ENCODE measurements at regions not wholly inside any gene's neighbourhood (a gene's known extent, or its start where the extent isn't known, plus 50 kb on each side); places are given as distances from the start of the nearest gene placed in this dataset.

DNA sequence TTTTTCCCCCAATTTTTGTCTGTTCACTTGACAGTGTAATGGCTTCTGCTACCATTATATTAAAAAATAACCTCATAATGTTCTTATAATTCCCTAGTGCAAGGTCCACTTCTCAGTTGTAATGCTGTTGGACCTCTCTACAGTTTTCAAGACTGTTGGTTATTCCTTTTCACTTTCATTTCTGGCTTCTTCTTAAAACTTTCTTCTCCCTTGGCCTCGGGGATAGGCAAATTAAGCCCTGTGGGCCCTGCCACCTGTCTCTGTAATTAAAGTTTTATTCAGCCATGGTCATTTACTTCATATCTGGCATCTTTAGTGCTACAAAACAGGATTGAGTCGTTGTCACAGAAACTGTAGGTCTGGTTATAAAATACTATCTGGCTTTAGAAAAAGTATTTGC is 313.5 kb downstream of the KLF12 start:
- no peak overlapping the region for H3K4me3 ChIP-seq (ENCODE audit: low read depth, low read length)
- peak; percentile 13 for DNase-seq (ENCODE audit: low read depth)
- TF ChIP-seq, protein P1, sequence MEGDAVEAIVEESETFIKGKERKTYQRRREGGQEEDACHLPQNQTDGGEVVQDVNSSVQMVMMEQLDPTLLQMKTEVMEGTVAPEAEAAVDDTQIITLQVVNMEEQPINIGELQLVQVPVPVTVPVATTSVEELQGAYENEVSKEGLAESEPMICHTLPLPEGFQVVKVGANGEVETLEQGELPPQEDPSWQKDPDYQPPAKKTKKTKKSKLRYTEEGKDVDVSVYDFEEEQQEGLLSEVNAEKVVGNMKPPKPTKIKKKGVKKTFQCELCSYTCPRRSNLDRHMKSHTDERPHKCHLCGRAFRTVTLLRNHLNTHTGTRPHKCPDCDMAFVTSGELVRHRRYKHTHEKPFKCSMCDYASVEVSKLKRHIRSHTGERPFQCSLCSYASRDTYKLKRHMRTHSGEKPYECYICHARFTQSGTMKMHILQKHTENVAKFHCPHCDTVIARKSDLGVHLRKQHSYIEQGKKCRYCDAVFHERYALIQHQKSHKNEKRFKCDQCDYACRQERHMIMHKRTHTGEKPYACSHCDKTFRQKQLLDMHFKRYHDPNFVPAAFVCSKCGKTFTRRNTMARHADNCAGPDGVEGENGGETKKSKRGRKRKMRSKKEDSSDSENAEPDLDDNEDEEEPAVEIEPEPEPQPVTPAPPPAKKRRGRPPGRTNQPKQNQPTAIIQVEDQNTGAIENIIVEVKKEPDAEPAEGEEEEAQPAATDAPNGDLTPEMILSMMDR (IDR thresholded peaks at IDR 0.05; ENCODE audit: insufficient read depth, low read depth, low read length, missing control alignments) = no peak

DNA sequence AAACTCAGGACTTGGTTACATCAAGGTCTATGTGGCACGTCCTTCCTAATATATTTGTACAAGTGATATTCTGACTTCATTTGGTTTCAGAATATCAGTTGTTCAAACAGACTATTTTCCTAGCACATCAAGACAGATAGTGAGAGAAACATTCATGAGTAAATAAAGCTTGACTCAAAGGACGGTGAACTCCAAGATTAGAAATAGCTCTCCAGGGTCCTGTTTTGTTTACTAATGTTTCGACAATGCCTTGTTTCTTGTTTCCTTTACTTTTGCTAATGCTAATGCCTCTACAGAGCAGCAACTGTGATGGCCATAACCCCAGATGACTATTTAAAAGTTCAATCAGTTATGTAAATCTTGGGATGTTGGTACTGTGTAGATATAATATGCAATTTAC is 313.9 kb downstream of the KLF12 start:
- no peak overlapping the region for H3K4me3 ChIP-seq (ENCODE audit: low read depth, low read length)
- no peak for DNase-seq (ENCODE audit: low read depth)
- TF ChIP-seq, protein P1 (IDR thresholded peaks at IDR 0.05; ENCODE audit: insufficient read depth, low read depth, low read length, missing control alignments) = no peak

DNA sequence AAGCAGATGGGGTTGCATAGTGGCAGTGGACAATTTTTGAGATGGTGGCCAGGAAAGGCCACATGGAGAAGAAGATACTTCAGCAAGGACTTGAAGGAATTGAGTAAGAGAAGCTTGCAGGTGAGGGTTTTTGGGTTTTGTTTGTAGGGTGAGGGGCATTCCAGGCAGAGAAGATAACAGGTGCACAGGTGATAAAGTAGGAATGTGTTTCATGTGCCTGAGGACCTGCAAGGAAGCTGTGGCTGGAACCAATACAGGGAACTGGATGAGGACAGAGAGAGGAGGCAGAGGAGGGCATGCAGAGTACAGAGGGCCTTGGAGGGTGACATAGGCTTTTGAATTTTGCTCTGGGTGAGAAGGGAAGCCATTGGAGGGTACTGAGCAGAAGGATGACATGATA is 314.5 kb downstream of the KLF12 start:
- TF ChIP-seq, protein P1 (IDR thresholded peaks at IDR 0.05; ENCODE audit: insufficient read depth, low read depth, low read length, missing control alignments) = no peak
- H3K4me3 ChIP-seq (ENCODE audit: low read depth, low read length) = no peak overlapping the region
- DNase-seq (ENCODE audit: low read depth) = no peak

DNA sequence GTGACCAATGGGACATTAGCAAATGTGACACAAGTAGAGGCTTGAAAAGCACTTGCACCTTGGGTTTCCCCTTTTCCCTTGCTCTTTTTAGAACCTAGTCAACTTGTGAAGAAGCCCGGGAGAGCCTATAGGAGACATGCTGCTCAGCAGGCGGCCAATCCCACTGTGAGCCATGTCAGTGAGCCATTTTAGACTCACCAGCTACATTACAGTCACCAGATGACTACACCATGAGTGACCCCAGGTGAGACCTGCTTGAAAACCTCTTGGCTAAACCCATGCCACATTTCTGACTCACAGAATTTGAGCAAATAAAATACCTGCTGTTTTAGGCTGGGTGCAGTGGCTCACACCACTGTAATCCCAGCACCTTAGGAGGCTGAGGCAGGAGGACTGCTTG is 317.5 kb downstream of the KLF12 start:
- TF ChIP-seq, protein P1 (IDR thresholded peaks at IDR 0.05; ENCODE audit: insufficient read depth, low read depth, low read length, missing control alignments) = no peak
- no peak overlapping the region for H3K4me3 ChIP-seq (ENCODE audit: low read depth, low read length)
- no peak for DNase-seq (ENCODE audit: low read depth)

DNA sequence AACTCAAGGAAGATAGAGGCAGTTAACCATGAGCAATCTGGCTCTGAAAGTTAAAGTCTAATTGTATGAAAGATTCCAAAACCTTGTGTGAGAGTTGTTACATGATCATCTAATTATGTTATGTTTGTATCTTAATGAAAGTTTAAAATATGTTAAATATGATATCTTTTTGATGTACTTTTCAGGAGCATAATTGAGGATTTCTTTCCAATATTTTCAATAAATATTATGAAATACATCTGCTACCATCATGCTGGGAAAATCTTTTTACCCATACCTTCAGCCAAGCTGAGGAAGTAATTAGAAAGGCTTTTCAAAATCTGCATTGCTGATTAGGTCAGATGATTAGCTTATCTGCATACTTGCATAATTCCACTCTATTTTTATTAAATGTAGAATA is 318.4 kb downstream of the KLF12 start:
- DNase-seq (ENCODE audit: low read depth) = no peak
- no peak overlapping the region for H3K4me3 ChIP-seq (ENCODE audit: low read depth, low read length)
- TF ChIP-seq, protein P1 (IDR thresholded peaks at IDR 0.05; ENCODE audit: insufficient read depth, low read depth, low read length, missing control alignments) = no peak

DNA sequence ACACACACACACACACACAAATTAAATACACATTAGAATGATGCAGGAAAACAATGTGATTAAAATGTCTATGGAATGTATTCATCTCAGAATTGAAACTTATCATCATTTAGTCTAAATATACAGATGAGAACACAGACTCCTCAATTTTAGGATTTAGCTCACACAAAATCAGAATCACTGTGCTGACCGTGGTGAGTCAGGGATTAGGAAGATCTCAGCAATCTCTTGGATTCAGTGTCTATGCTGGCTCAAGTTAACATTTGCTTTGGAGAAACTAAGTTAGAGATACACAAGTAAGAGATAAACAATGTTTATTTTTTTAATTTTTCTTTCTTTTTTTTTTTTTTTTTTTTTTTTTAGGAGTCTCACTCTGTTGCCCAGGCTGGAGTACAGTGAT is 323.6 kb downstream of the KLF12 start:
- DNase-seq (ENCODE audit: low read depth) = no peak
- H3K4me3 ChIP-seq (ENCODE audit: low read depth, low read length) = no peak overlapping the region
- TF ChIP-seq, protein P1 (IDR thresholded peaks at IDR 0.05; ENCODE audit: insufficient read depth, low read depth, low read length, missing control alignments) = no peak

DNA sequence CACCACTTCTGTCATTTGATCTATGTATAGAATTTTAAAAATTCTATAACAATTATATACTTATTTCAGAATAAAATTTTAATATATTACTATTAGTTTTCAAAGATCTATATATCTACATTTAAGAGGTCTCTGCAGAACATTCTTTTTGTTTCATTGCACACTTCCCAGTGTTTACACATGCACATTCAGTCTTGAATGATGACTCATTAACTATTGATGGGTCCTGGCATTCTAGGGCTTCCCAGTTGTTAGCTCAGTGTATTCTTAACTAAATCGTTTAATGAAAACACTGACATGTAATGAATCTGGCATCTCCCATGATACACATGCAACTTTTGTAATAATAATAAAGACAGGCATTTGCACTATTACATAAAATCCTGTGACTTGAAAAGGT is 324.6 kb downstream of the KLF12 start:
- H3K4me3 ChIP-seq (ENCODE audit: low read depth, low read length) = no peak overlapping the region
- TF ChIP-seq, protein P1 (IDR thresholded peaks at IDR 0.05; ENCODE audit: insufficient read depth, low read depth, low read length, missing control alignments) = no peak
- no peak for DNase-seq (ENCODE audit: low read depth)

Data from GM12865 (cell line).